ENCODE measurements at regions not wholly inside any gene's neighbourhood (a gene's known extent, or its start where the extent isn't known, plus 50 kb on each side); places are given as distances from the start of the nearest gene placed in this dataset.

DNA sequence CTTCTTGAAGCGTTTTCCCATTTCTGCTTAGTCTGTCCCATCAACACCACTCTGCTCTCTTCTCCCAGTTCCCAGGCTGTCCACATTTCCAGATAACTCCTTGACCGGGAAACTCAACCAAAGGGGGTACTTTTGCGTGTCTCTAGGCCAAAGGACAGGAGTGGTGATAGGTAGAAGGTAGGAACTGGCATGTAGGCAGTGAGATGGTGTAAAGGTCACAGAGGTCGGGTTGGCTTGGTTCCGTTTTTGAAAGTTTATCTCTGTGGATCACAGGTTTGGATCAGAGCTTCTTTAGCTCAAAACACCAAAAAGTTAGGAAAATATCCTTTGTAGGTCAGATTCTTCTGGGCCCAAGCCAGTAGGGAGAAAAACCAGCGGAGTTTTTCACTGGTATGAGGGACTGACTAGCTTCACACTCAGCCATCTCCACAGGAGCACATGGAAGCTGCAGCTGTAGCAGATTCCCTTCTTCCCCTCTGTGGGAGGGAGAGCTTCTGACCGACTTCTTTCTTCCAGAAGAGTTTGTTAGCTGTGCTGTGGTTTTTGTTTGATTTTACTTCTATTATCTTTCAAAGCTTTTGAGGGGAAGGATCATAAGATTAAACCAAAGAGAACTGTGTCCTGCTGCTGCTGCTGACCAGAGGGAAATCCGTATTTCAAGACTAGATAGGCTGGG lies 98.4 kb upstream of the DMRT1 start:
- Mint-ChIP-seq H3K4me1 (peaks cover 0 to 4% (median 1%) of the 10 kb centered on the region in 3 donors), H3K27ac (no peak overlapping the region), H3K9me3 (no peaks in the 10 kb centered on the region), H3K36me3 (peaks cover 7% of the 10 kb centered on the region), H3K4me3 (no peak overlapping the region), H3K27me3 (no peaks in the 10 kb centered on the region)

- Mint-ChIP-seq H3K27me3 (no peaks in the 10 kb centered on the region), H3K9me3 (no peaks in the 10 kb centered on the region)
Measured at GRCh38 chr9:744046-744712, 97.3 kb upstream of the DMRT1 start.

DNA sequence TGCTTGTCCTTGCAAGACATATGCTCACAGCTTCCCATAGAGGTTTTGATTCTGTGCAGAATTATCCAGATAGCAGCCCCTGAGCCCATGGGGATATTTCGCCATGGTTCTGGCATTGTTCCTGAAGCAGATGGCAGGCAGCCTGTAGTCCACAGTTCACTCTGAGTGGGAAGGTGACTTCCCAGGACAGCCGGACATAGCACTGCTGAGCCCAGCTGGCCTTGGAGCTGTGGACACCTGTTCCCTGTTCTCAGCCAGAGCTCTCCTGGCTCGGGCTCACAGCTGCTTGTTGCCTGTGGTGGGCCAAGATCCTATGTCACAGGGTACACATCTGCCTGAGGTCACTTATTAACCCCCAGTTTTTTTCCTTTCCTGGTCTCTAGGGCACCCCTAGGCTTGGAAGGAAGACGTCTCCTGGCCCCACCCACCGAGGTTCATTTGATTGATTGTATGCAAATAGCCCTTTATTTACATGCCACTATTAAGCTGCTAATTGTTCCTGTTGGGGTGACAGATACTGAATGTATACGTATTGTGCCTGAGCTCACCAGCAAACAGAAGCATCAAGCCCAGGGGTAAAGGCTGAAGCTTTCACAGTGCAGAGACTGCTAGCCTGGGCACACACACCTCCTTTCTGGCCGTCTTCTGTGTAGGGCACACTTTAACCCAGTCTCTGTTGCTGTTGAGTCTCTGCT lies 96.6 kb upstream of the DMRT1 start:
- peaks cover 4 to 12% (median 4%) of the 10 kb centered on the region in 3 donors for H3K4me1 Mint-ChIP-seq
- peaks cover 2% of the 10 kb centered on the region for H3K27me3 Mint-ChIP-seq
- no peaks in the 10 kb centered on the region for H3K9me3 Mint-ChIP-seq
- H3K27ac Mint-ChIP-seq, result no peak overlapping the region
- H3K36me3 Mint-ChIP-seq, result peaks cover 10% of the 10 kb centered on the region
- H3K4me3 Mint-ChIP-seq, result no peak overlapping the region

More at GRCh38 chr9:744046-744712, 97.3 kb upstream of the DMRT1 start:
- Mint-ChIP-seq H3K27ac (no peak overlapping the region), H3K4me3 (no peak overlapping the region), H3K4me1 (peaks cover 0 to 5% (median 1%) of the 10 kb centered on the region in 3 donors), H3K36me3 (peaks cover 9% of the 10 kb centered on the region)

GRCh38 chr9:745761-746380 lies 95.6 kb upstream of the DMRT1 start:
- Mint-ChIP-seq H3K27me3 (peaks cover 7% of the 10 kb centered on the region), H3K9me3 (no peaks in the 10 kb centered on the region), H3K4me1 (peaks cover 9 to 21% (median 13%) of the 10 kb centered on the region in 3 donors), H3K36me3 (peaks cover 10% of the 10 kb centered on the region), H3K4me3 (no peak overlapping the region), H3K27ac (no peak overlapping the region)

- peaks cover 7% of the 10 kb centered on the region for H3K27me3 Mint-ChIP-seq
- H3K27ac Mint-ChIP-seq, result no peak overlapping the region
- no peak overlapping the region for H3K4me3 Mint-ChIP-seq
Measured at GRCh38 chr9:746661-747434, 94.6 kb upstream of the DMRT1 start.

GRCh38 chr9:747567-747966 lies 93.9 kb upstream of the DMRT1 start:
- no peaks in the 10 kb centered on the region for H3K9me3 Mint-ChIP-seq
- peaks cover 12 to 29% (median 20%) of the 10 kb centered on the region in 3 donors for H3K4me1 Mint-ChIP-seq
- H3K27me3 Mint-ChIP-seq, result peaks cover 7% of the 10 kb centered on the region
- H3K36me3 Mint-ChIP-seq, result peaks cover 8% of the 10 kb centered on the region
- H3K4me3 Mint-ChIP-seq, result no peak overlapping the region
- no peak overlapping the region for H3K27ac Mint-ChIP-seq

More at GRCh38 chr9:746661-747434, 94.6 kb upstream of the DMRT1 start:
- Mint-ChIP-seq H3K9me3 (no peaks in the 10 kb centered on the region), H3K4me1 (peaks cover 12 to 29% (median 20%) of the 10 kb centered on the region in 3 donors), H3K36me3 (peaks cover 10% of the 10 kb centered on the region)

DNA sequence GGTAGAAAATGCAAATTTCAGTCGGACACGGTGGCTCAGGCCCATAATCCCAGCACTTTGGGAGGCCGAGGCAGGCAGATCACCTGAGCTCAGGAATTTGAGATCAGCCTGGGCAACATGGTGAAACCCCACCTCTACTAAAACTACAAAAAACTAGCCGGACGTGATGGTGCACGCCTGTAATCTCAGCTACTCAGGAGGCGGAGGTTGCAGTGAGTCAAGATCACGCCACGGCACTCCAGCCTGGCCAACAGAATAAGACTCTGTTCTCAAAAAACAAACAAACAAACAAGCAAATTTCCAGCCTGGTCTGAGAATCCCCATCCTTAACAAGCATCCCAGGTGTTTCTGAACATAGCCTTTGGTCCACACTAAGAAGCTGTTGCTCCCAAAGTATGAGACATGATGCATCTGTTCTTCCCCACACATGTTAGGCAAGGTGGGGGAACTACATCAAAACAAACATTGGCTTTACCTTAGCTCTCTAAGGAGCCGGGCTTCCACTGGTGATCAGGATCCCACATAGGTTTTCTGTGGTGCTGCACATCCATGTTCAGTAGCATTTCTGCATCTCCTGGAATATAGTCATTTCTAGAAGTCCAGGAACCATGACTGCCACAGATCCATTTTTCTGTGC lies 92.5 kb upstream of the DMRT1 start:
- H3K4me1 Mint-ChIP-seq, result peaks cover 11 to 29% (median 20%) of the 10 kb centered on the region in 3 donors
- peaks cover 10% of the 10 kb centered on the region for H3K27me3 Mint-ChIP-seq
- no peaks in the 10 kb centered on the region for H3K9me3 Mint-ChIP-seq
- no peak overlapping the region for H3K4me3 Mint-ChIP-seq
- peaks cover 5% of the 10 kb centered on the region for H3K36me3 Mint-ChIP-seq
- H3K27ac Mint-ChIP-seq, result no peak overlapping the region

GRCh38 chr9:749716-750115 lies 91.8 kb upstream of the DMRT1 start:
- Mint-ChIP-seq H3K4me3 (no peak overlapping the region), H3K9me3 (no peaks in the 10 kb centered on the region), H3K27me3 (peaks cover 10% of the 10 kb centered on the region), H3K27ac (no peak overlapping the region), H3K4me1 (peaks cover 11 to 29% (median 20%) of the 10 kb centered on the region in 3 donors), H3K36me3 (peaks cover 5% of the 10 kb centered on the region)

DNA sequence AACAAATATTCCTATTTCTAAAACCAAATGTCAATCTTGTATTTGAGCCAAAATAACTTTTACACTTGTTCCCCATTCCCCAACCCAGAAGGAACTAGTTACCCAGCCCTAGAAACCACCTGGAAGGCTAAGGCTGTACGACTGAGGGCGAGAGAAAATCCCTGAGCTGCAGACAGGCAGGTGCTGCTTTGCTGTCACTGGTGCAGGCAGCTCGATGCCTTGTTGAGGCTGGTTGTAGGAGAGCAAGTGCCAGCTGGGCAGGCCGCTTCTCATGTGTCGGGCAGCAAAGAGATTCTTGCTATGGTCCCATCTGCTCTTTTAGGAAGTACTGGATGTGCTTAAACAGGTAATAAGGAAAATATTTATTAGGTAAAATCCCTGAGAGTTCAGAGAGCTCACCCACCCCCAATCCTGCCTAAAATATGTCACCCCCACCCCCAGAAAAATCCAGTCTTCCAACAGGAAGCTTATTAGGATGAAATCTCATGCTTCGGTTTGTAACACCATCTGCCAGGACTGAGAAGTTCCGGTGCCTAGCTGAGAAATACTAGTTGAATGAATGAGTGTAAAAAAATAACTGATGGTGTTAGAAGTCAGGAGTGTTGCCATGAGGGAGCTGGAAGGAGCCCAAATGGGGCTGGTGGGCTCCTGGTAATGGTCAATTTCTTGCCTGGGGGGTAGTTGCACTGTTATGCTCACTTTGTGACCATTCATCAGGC lies 91.1 kb upstream of the DMRT1 start:
- Mint-ChIP-seq H3K36me3 (peaks cover 5% of the 10 kb centered on the region), H3K4me3 (no peak overlapping the region), H3K27ac (peak overlapping the region in 1 of 3 donors; percentile 39), H3K27me3 (peaks cover 10% of the 10 kb centered on the region), H3K4me1 (peaks cover 11 to 29% (median 20%) of the 10 kb centered on the region in 3 donors), H3K9me3 (no peaks in the 10 kb centered on the region)

DNA sequence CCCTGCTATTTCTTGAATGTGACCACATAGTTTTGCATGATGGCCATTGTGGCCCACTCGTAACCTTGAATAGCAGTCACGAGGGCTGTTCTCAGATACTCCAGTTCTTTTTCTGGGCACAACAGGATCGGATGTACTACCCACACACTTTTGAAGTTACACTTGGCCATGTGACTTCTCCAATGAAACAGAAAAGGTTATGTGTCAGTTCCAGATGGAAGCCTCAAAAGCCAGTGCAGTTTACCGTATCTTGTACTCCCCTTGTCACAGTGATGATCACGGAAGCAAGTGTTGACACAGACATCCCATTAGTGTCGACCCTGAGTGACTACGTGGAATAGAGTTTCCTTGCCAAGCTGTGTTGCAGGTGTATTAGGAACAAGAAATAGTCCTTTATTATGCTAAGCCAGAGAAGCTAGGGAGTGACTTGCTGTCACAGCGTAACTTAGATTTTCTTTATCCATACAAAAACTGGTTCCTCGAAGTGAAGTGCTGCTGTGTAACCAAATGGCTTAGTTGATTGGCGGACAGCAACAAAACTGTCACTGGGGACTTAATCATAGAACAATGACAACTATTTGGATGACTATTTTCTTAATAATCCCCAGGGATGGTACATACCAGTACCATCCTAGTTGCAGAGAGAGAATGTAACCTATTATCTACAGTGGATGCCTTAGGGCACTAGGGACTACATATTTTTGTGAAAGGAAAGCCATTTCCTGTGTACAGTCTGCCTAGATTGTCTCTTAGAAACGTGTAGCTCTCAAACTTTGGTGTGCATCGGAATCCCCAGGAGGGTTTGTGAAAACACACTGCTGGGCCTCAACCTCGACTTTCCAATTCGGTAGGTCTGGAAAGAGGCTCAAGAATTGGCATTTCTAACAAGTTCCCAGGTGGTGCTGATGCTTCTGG lies 90.1 kb upstream of the DMRT1 start:
- H3K4me1 Mint-ChIP-seq, result peaks cover 11 to 29% (median 20%) of the 10 kb centered on the region in 3 donors
- peaks cover 0 to 1% (median 0%) of the 10 kb centered on the region in 3 donors for H3K9me3 Mint-ChIP-seq
- no peak overlapping the region for H3K27ac Mint-ChIP-seq
- H3K4me3 Mint-ChIP-seq, result peak overlapping the region in 1 of 4 donors; percentile 19
- H3K36me3 Mint-ChIP-seq, result peaks cover 5% of the 10 kb centered on the region
- peaks cover 14% of the 10 kb centered on the region for H3K27me3 Mint-ChIP-seq

DNA sequence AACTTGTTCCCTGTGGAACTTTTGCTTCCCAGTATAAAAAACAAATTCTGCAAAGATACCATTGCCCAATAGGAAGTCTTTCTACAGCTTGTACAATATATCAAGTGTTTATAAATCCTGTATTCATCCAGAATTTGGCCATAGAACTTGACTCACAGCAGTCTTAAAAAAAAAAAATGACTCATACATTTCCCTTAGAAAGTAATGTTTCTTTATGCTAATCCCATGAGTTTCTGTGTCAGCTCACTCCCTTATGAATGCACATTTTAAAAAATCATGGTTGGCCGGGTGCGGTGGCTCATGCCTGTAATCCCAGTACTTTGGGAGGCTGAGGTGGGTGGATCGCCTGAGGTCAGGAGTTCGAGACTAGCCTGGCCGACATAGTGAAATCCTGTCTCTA lies 89.3 kb upstream of the DMRT1 start:
- Mint-ChIP-seq H3K27ac (no peak overlapping the region), H3K27me3 (peaks cover 14% of the 10 kb centered on the region), H3K4me1 (peaks cover 11 to 29% (median 20%) of the 10 kb centered on the region in 3 donors)

DNA sequence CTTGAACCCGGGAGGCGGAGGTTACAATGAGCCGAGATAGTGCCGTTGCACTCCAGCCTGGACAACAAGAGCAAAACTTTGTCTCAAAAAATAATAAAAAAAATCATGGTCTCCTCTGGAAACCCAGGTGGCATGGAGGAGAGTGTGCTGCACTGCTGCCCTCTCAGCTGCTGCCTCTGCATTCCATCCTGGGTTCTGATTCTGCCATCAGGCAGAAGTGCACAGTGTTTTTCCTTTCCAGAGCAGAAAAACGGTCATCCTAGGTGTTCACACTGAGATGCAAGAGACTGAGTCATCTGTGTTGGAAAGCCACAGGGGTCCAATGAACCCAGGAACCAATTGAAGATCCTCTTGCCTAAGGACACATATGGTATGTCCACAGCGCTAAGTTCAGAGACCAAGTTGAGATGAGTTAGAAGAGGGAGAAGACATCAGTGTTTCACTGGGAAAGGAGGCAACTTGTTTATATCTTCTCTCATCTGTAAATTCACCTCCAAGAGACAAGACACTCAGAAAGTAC lies 88.8 kb upstream of the DMRT1 start:
- Mint-ChIP-seq H3K4me3 (no peak overlapping the region), H3K9me3 (peaks cover 0 to 1% (median 0%) of the 10 kb centered on the region in 3 donors), H3K27ac (no peak overlapping the region), H3K36me3 (peaks cover 5% of the 10 kb centered on the region), H3K27me3 (peaks cover 15% of the 10 kb centered on the region), H3K4me1 (peaks cover 11 to 25% (median 20%) of the 10 kb centered on the region in 3 donors)

More for the DNA sequence above, 89.3 kb upstream of the DMRT1 start:
- H3K36me3 Mint-ChIP-seq, result peaks cover 5% of the 10 kb centered on the region
- no peak overlapping the region for H3K4me3 Mint-ChIP-seq
- H3K9me3 Mint-ChIP-seq, result peaks cover 0 to 1% (median 0%) of the 10 kb centered on the region in 3 donors
